ENCODE measurements at regions not wholly inside any gene's neighbourhood (a gene's known extent, or its start where the extent isn't known, plus 50 kb on each side); places are given as distances from the start of the nearest gene placed in this dataset.

DNA sequence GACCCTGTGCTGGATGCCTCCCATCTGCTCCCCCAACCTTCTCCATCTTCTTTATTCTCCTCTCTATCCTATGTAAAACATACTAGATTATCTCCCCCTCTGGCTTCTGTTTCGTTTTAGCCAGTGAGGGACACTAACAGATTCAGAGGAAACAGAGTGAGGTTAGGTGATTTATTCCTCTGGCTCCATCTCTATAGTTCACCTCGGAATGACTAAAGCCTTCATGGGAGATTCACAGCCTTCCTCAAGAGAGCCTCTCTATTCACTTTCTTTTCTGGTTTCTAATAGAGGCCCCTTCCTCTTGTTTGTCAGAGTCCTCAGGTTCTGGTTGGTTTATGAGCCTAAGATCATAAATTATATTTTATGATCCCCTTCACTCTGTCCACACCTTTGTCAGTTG lies 633.1 kb upstream of the TYRP1 start (continued):
- TF ChIP-seq PBX3 (IDR thresholded peaks at IDR 0.05) (no peak), ZC3H11A (IDR thresholded peaks at IDR 0.05) (no peak), POLR2AphosphoS2 (conservative IDR thresholded peaks at IDR 0.05; ENCODE audit: low read length) (no peak), KDM5A (IDR thresholded peaks at IDR 0.05) (no peak), FOSL2 (IDR thresholded peaks at IDR 0.05) (no peak), FOSL2 (CRISPR knock-in tag; IDR thresholded peaks at IDR 0.05) (no peak)

DNA sequence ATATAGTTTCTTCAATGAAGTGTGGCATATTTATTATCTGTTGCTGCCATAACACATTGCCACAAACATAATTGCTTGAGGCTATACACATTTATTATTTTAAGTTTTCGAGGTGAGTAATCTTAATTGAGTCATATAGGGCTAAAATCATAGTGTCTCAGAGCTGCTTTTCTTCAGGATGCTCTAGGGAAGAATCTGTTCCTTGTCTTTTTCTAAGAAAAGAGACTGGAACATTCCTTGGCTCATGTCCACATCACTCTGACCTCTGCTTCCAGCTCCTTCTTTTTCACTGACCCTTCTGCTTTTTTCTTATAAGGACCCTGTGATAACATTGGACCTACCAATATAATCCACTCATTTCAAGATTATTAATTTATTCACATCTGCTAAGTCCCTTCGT lies 632.4 kb upstream of the TYRP1 start:
- ATAC-seq = no peak
- H3K4me1 ChIP-seq = no peaks in the 10 kb centered on the region
- WGBS (ENCODE audit: missing lambda C conversion rate) = 2% methylated on average over 2 of the region's 2 CpGs
- FAIRE-seq = no peak
- H3K4me2 ChIP-seq = no peak overlapping the region
- ChIA-PET CTCF (no interaction called here), POLR2A (no interaction called here)
- TF ChIP-seq HOXB13 (CRISPR knock-in tag; IDR thresholded peaks at IDR 0.05; ENCODE audit: low read depth) (no peak), USF2 (IDR thresholded peaks at IDR 0.05) (no peak), FOXS1 (CRISPR knock-in tag; IDR thresholded peaks at IDR 0.05) (no peak), TFCP2L1 (CRISPR knock-in tag; IDR thresholded peaks at IDR 0.05) (no peak), HOXA7 (CRISPR knock-in tag; IDR thresholded peaks at IDR 0.05) (no peak), CBX2 (IDR thresholded peaks at IDR 0.05; ENCODE audit: borderline replicate concordance, low read depth) (no peak), BHLHE40 (IDR thresholded peaks at IDR 0.05; ENCODE audit: low read depth, low read length) (no peak), CBX8 (IDR thresholded peaks at IDR 0.05) (no peak), MAZ (IDR thresholded peaks at IDR 0.05; ENCODE audit: borderline replicate concordance, low read depth, low read length) (no peak), HOXB5 (CRISPR knock-in tag; IDR thresholded peaks at IDR 0.05) (no peak), JUN (IDR thresholded peaks at IDR 0.05) (no peak), NFE2L2 (conservative IDR thresholded peaks at IDR 0.05; ENCODE audit: low read length) (no peak), ESRRA (IDR thresholded peaks at IDR 0.05; ENCODE audit: borderline replicate concordance, low read length) (no peak), RARB (CRISPR knock-in tag; IDR thresholded peaks at IDR 0.05) (no peak), EHF (CRISPR knock-in tag; IDR thresholded peaks at IDR 0.05) (no peak), PBX3 (IDR thresholded peaks at IDR 0.05) (no peak), GATA3 (IDR thresholded peaks at IDR 0.05; ENCODE audit: borderline replicate concordance) (no peak)
- no peak overlapping the region for H3K27ac ChIP-seq
- H3K4me3 ChIP-seq = no peak overlapping the region
- DNase-seq (ENCODE audit: low read depth in 1 of 2, low spot score in 1 of 2) = no peak
- H3K9me3 ChIP-seq = peaks cover 3% of the 10 kb centered on the region; the same call in 1 of the 3 replicates

DNA sequence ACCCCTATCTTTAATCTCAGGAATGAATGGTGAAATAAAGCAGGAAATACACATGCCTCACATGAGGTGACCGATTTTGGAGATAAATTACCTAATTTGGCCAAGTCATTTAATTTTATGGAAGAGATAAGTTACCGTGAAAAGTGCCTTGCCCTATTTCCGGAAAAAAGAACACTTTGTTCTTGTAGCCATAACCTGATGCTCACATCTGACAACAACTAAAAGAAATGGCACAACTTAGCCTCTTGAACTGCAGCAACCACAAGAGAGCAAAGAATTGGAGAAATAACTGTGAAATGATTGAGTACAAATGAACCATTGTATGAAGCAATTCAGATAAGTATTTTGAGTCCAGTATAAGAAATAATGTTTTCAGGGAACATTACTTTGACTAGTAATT lies 628.1 kb upstream of the TYRP1 start:
- CTCF ChIA-PET = no interaction called here
- Histone ChIP-seq H3K9me3 (0 out of 3 replicates have a peak, but pooled peaks cover 3% of the 10 kb centered on the region), H3K27ac (no peak overlapping the region), H3K4me1 (no peaks in the 10 kb centered on the region), H3K4me3 (no peak overlapping the region), H3K4me2 (no peak overlapping the region)
- POLR2A ChIA-PET = no interaction called here
- ATAC-seq (no peak), FAIRE-seq (no peak), DNase-seq (ENCODE audit: low read depth in 1 of 2, low spot score in 1 of 2) (no peak)
- 1% methylated on average over 3 of the region's 3 CpGs for WGBS (ENCODE audit: missing lambda C conversion rate)
- TF ChIP-seq MAX (IDR thresholded peaks at IDR 0.05) (no peak), SMC3 (IDR thresholded peaks at IDR 0.05) (no peak), CHD4 (IDR thresholded peaks at IDR 0.05; ENCODE audit: borderline replicate concordance) (no peak), TP53 (CRISPR knock-in tag; IDR thresholded peaks at IDR 0.05) (no peak), SREBF2 (IDR thresholded peaks at IDR 0.05) (no peak), HEYL (CRISPR knock-in tag; IDR thresholded peaks at IDR 0.05) (no peak), CBX2 (IDR thresholded peaks at IDR 0.05; ENCODE audit: borderline replicate concordance, low read depth) (no peak), ELK1 (IDR thresholded peaks at IDR 0.05; ENCODE audit: low read depth, low read length) (no peak), RARB (CRISPR knock-in tag; IDR thresholded peaks at IDR 0.05) (no peak), PBX3 (IDR thresholded peaks at IDR 0.05) (no peak), JUNB (IDR thresholded peaks at IDR 0.05) (no peak), KDM5A (IDR thresholded peaks at IDR 0.05) (no peak)
- TF ChIP-seq, protein P1, sequence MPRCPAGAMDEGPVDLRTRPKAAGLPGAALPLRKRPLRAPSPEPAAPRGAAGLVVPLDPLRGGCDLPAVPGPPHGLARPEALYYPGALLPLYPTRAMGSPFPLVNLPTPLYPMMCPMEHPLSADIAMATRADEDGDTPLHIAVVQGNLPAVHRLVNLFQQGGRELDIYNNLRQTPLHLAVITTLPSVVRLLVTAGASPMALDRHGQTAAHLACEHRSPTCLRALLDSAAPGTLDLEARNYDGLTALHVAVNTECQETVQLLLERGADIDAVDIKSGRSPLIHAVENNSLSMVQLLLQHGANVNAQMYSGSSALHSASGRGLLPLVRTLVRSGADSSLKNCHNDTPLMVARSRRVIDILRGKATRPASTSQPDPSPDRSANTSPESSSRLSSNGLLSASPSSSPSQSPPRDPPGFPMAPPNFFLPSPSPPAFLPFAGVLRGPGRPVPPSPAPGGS (IDR thresholded peaks at IDR 0.05) = no peak

All from A549 (cell line).